ENCODE measurements at regions not wholly inside any gene's neighbourhood (a gene's known extent, or its start where the extent isn't known, plus 50 kb on each side); places are given as distances from the start of the nearest gene placed in this dataset.

DNA sequence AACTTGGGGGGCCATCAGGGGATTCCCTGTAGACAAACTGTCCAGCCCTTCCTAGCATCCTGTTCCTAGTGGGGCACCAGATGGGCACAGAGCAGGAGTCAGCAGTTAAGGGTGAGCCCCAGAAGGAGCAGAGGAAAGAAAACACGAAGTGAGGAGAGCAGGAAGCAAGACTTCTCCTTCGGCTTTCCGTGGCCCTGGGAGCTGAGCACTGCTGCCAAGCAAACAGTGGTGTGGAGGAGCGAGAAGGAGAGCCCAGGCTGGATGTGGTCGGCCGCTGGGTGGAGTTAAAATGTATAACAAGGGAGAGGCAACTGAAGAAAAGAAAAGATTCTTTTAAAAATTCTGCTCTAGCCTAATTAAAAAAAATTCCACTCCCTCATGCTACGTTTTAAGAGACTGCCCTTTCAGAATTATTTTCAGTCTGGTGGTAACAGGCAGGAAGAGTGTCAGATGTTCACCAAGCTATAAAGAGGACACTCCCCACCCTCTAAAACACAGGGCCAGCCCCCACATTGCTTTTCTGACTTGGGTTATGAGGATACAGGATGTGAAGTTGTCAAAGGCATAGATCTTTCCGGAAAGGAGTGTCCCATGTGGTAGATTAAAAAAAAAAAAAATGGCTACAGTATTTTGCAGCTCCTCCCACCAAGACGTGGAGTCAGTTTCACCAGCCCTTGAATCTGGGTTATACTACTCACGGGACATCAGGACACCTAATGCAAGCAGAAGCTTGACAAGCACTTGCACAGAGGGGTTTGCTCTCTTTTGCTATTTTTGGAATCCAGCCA lies 74.9 kb upstream of the ZFHX3 start:
- DNase-seq (ENCODE audit: low read depth, low spot score), result no peak
- no peaks in the 10 kb centered on the region for H3K27me3 ChIP-seq (ENCODE audit: control insufficient read depth, insufficient read depth, low read length)
- H3K27ac ChIP-seq (ENCODE audit: low read length), result no peak overlapping the region
- ChIA-PET CTCF (no interaction called here), POLR2A (interaction anchor here (0.7 kb wide), 1 partner anchor 13 kb away, joined by 3 read pairs; no protein-coding TSS in a partner anchor)
- ATAC-seq, result no peak
- no peak overlapping the region for H3K4me3 ChIP-seq (ENCODE audit: low read depth in 2 of 2, low read length in 2 of 2)
- H3K9me3 ChIP-seq (ENCODE audit: control insufficient read depth, insufficient read depth, low read depth, low read length), result no peaks in the 10 kb centered on the region
- in situ Hi-C loops (cut with HindIII; ENCODE audit: low pct_unique_long_range_greater_than_20kb, low sequenced_read_pairs) (no loop called here), intact Hi-C loops (cut with micrococcal nuclease; ENCODE audit: unreplicated experiment) (no loop called here)
- no TSS peak for BruUV-seq (replicated peaks)
- TF ChIP-seq, protein P1, sequence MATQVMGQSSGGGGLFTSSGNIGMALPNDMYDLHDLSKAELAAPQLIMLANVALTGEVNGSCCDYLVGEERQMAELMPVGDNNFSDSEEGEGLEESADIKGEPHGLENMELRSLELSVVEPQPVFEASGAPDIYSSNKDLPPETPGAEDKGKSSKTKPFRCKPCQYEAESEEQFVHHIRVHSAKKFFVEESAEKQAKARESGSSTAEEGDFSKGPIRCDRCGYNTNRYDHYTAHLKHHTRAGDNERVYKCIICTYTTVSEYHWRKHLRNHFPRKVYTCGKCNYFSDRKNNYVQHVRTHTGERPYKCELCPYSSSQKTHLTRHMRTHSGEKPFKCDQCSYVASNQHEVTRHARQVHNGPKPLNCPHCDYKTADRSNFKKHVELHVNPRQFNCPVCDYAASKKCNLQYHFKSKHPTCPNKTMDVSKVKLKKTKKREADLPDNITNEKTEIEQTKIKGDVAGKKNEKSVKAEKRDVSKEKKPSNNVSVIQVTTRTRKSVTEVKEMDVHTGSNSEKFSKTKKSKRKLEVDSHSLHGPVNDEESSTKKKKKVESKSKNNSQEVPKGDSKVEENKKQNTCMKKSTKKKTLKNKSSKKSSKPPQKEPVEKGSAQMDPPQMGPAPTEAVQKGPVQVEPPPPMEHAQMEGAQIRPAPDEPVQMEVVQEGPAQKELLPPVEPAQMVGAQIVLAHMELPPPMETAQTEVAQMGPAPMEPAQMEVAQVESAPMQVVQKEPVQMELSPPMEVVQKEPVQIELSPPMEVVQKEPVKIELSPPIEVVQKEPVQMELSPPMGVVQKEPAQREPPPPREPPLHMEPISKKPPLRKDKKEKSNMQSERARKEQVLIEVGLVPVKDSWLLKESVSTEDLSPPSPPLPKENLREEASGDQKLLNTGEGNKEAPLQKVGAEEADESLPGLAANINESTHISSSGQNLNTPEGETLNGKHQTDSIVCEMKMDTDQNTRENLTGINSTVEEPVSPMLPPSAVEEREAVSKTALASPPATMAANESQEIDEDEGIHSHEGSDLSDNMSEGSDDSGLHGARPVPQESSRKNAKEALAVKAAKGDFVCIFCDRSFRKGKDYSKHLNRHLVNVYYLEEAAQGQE (IDR thresholded peaks at IDR 0.05; ENCODE audit: insufficient read depth in 1 of 2, low read depth in 2 of 2, low read length in 1 of 2), result no peak
- TF ChIP-seq TCF7L2 (IDR thresholded peaks at IDR 0.05; ENCODE audit: low read depth, low read length) (no peak), SIN3A (IDR thresholded peaks at IDR 0.05; ENCODE audit: borderline replicate concordance, insufficient read depth, low read depth, low read length) (no peak)
- no peaks in the 10 kb centered on the region for H3K36me3 ChIP-seq (ENCODE audit: control insufficient read depth, insufficient read depth, low read length)
- no peaks in the 10 kb centered on the region for H3K4me1 ChIP-seq (ENCODE audit: control insufficient read depth, insufficient read depth, low read length)

DNA sequence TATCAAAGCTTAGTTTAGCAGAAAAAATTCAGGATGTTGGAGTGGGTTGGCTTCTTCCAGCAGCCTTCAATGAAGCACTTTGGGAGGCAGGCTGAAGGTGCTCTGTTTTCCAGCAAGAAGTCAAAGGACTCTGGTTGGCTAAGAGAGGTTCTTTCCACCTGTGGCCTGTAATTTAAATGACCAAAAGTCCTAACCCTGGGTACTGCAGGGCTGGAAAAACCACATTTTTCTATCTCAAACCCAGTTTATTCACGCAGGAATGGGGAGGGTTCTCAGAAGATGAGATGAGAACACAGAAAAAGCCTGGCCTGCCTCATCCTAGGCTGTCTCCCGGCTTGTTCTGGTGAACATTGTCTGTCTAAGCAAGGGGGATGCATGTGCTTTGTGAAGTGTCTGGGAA lies 68.6 kb upstream of the ZFHX3 start:
- no peak for DNase-seq (ENCODE audit: low read depth, low spot score)
- no peaks in the 10 kb centered on the region for H3K36me3 ChIP-seq (ENCODE audit: control insufficient read depth, insufficient read depth, low read length)
- in situ Hi-C loops (cut with HindIII; ENCODE audit: low pct_unique_long_range_greater_than_20kb, low sequenced_read_pairs), result no loop called here
- BruUV-seq (replicated peaks), result no TSS peak
- no peak overlapping the region for H3K4me3 ChIP-seq (ENCODE audit: low read depth in 2 of 2, low read length in 2 of 2)
- ChIA-PET CTCF (no interaction called here), POLR2A (no interaction called here)
- no peaks in the 10 kb centered on the region for H3K4me1 ChIP-seq (ENCODE audit: control insufficient read depth, insufficient read depth, low read length)
- no peaks in the 10 kb centered on the region for H3K27me3 ChIP-seq (ENCODE audit: control insufficient read depth, insufficient read depth, low read length)
- no peak for ATAC-seq
- TF ChIP-seq POLR2AphosphoS5 (IDR thresholded peaks at IDR 0.05; ENCODE audit: low read depth, low read length) (no peak), TCF7L2 (IDR thresholded peaks at IDR 0.05; ENCODE audit: low read depth, low read length) (no peak)
- TF ChIP-seq, protein P2, sequence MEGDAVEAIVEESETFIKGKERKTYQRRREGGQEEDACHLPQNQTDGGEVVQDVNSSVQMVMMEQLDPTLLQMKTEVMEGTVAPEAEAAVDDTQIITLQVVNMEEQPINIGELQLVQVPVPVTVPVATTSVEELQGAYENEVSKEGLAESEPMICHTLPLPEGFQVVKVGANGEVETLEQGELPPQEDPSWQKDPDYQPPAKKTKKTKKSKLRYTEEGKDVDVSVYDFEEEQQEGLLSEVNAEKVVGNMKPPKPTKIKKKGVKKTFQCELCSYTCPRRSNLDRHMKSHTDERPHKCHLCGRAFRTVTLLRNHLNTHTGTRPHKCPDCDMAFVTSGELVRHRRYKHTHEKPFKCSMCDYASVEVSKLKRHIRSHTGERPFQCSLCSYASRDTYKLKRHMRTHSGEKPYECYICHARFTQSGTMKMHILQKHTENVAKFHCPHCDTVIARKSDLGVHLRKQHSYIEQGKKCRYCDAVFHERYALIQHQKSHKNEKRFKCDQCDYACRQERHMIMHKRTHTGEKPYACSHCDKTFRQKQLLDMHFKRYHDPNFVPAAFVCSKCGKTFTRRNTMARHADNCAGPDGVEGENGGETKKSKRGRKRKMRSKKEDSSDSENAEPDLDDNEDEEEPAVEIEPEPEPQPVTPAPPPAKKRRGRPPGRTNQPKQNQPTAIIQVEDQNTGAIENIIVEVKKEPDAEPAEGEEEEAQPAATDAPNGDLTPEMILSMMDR (IDR thresholded peaks at IDR 0.05), result no peak
- H3K9me3 ChIP-seq (ENCODE audit: control insufficient read depth, insufficient read depth, low read depth, low read length), result no peaks in the 10 kb centered on the region
- H3K27ac ChIP-seq (ENCODE audit: low read length), result no peak overlapping the region
- intact Hi-C loops (cut with micrococcal nuclease; ENCODE audit: unreplicated experiment), result no loop called here

DNA sequence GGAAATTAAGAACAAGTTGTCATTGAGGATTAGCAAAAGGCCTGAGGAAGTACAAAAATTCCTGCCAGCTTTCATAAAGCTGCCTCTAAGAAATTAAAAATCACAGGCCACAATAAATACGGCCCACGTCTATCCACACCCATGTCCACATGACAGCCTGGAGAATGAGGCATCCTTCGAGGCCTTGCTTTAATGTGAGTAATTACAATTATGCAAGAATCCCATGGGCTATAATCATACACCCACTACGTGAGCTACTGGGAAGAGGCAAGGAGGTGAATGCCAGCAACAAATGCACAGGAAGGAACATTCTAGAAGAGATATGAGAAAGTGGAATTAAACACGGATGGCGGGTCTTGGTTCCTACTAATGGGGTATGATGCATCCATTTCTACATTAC lies 65.4 kb upstream of the ZFHX3 start:
- Histone ChIP-seq H3K36me3 (ENCODE audit: control insufficient read depth, insufficient read depth, low read length) (no peaks in the 10 kb centered on the region), H3K9me3 (ENCODE audit: control insufficient read depth, insufficient read depth, low read depth, low read length) (no peaks in the 10 kb centered on the region), H3K27me3 (ENCODE audit: control insufficient read depth, insufficient read depth, low read length) (no peaks in the 10 kb centered on the region), H3K4me3 (ENCODE audit: low read depth in 2 of 2, low read length in 2 of 2) (no peak overlapping the region), H3K4me1 (ENCODE audit: control insufficient read depth, insufficient read depth, low read length) (no peaks in the 10 kb centered on the region), H3K27ac (ENCODE audit: low read length) (no peak overlapping the region)
- POLR2A ChIA-PET, result no interaction called here
- intact Hi-C loops (cut with micrococcal nuclease; ENCODE audit: unreplicated experiment), result no loop called here
- BruUV-seq (replicated peaks), result no TSS peak
- in situ Hi-C loops (cut with HindIII; ENCODE audit: low pct_unique_long_range_greater_than_20kb, low sequenced_read_pairs), result no loop called here
- DNase-seq (ENCODE audit: low read depth, low spot score), result no peak
- ATAC-seq, result no peak
- CTCF ChIA-PET, result no interaction called here
- no peak for TF ChIP-seq SIN3A (IDR thresholded peaks at IDR 0.05; ENCODE audit: borderline replicate concordance, insufficient read depth, low read depth, low read length)
- TF ChIP-seq, protein P1 (IDR thresholded peaks at IDR 0.05; ENCODE audit: insufficient read depth in 1 of 2, low read depth in 2 of 2, low read length in 1 of 2), result no peak

Measured in Panc1 (cell line).